Ishikawa (cell line): ENCODE measurements at regions not wholly inside any gene's neighbourhood (a gene's known extent, or its start where the extent isn't known, plus 50 kb on each side); places are given as distances from the start of the nearest gene placed in this dataset.

ENCODE experiments used
- CEBPB ChIP-seq: IDR thresholded peaks from 2 replicates; pipeline ENCODE4 v1.6.1; 2012
- CREB1 ChIP-seq: IDR thresholded peaks from 2 replicates; pipeline ENCODE4 v1.6.1; 2012; ENCODE audit warnings: low read depth
- EGR1 ChIP-seq: IDR thresholded peaks from 2 replicates; pipeline ENCODE4 v1.6.1; 2012
- EP300 ChIP-seq: IDR thresholded peaks from 2 replicates; pipeline ENCODE4 v1.6.1; 2012; ENCODE audit warnings: borderline replicate concordance
- FOXM1 ChIP-seq: IDR thresholded peaks from 2 replicates; pipeline ENCODE4 v1.6.1; 2012; ENCODE audit warnings: low read depth, borderline replicate concordance
- NFIC ChIP-seq: IDR thresholded peaks from 2 replicates; pipeline ENCODE4 v1.6.1; 2012
- RAD21 ChIP-seq: IDR thresholded peaks from 2 replicates; pipeline ENCODE4 v1.6.1; 2012; ENCODE audit warnings: low read depth
- TAF1 ChIP-seq: IDR thresholded peaks from 2 replicates; pipeline ENCODE4 v1.6.1; 2012; ENCODE audit warnings: low read depth, mild to moderate bottlenecking
- TCF12 ChIP-seq: IDR thresholded peaks from 2 replicates; pipeline ENCODE4 v1.6.1; 2012; ENCODE audit warnings: low read depth
- TEAD4 ChIP-seq: IDR thresholded peaks from 2 replicates; pipeline ENCODE4 v1.6.1; 2012
- YY1 ChIP-seq: IDR thresholded peaks from 2 replicates; pipeline ENCODE4 v1.6.1; 2012; ENCODE audit warnings: low read depth
- ZBTB7A ChIP-seq: IDR thresholded peaks from 2 replicates; pipeline ENCODE4 v1.6.1; 2012; ENCODE audit warnings: low read depth
- TF ChIP-seq, protein P1 (sequence below): IDR thresholded peaks from 2 replicates; pipeline ENCODE4 v1.6.1; 2012
- TF ChIP-seq, protein P2 (sequence below): IDR thresholded peaks from 2 replicates; pipeline ENCODE4 v1.6.1; 2012; ENCODE audit warnings: low read depth, mild to moderate bottlenecking
- TF ChIP-seq, protein P3 (sequence below): IDR thresholded peaks from 2 replicates; pipeline ENCODE4 v1.6.1; 2012

DNA sequence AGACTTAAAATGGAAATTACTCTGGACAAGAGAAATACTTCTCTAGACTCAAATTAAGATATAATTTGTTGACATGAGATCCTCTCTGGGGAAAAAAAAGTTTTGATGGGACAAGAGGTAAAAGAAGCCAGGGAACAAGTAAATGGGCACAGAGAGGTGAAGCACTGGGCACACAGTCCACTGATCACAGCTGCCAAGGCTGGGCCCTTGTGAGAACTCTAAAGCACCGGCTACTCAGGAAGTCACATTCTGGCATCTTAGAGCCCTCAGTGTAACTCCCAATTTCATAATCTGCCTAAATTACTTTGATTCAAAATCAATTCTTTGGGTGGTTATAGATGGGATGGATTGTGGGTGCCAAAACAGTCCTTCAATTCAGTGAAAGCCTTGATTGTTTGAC, 123.2 kb upstream of the CACNA2D1 start:
- TF ChIP-seq YY1: no peak
- no peak for TF ChIP-seq TAF1
- no peak for TF ChIP-seq NFIC
- TF ChIP-seq, protein P1, sequence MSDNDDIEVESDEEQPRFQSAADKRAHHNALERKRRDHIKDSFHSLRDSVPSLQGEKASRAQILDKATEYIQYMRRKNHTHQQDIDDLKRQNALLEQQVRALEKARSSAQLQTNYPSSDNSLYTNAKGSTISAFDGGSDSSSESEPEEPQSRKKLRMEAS: no peak
- no peak for TF ChIP-seq TEAD4
- TF ChIP-seq TCF12: no peak
- TF ChIP-seq ZBTB7A: no peak
- no peak for TF ChIP-seq EP300
- no peak for TF ChIP-seq EGR1
- TF ChIP-seq, protein P2, sequence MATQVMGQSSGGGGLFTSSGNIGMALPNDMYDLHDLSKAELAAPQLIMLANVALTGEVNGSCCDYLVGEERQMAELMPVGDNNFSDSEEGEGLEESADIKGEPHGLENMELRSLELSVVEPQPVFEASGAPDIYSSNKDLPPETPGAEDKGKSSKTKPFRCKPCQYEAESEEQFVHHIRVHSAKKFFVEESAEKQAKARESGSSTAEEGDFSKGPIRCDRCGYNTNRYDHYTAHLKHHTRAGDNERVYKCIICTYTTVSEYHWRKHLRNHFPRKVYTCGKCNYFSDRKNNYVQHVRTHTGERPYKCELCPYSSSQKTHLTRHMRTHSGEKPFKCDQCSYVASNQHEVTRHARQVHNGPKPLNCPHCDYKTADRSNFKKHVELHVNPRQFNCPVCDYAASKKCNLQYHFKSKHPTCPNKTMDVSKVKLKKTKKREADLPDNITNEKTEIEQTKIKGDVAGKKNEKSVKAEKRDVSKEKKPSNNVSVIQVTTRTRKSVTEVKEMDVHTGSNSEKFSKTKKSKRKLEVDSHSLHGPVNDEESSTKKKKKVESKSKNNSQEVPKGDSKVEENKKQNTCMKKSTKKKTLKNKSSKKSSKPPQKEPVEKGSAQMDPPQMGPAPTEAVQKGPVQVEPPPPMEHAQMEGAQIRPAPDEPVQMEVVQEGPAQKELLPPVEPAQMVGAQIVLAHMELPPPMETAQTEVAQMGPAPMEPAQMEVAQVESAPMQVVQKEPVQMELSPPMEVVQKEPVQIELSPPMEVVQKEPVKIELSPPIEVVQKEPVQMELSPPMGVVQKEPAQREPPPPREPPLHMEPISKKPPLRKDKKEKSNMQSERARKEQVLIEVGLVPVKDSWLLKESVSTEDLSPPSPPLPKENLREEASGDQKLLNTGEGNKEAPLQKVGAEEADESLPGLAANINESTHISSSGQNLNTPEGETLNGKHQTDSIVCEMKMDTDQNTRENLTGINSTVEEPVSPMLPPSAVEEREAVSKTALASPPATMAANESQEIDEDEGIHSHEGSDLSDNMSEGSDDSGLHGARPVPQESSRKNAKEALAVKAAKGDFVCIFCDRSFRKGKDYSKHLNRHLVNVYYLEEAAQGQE: no peak
- TF ChIP-seq, protein P3, sequence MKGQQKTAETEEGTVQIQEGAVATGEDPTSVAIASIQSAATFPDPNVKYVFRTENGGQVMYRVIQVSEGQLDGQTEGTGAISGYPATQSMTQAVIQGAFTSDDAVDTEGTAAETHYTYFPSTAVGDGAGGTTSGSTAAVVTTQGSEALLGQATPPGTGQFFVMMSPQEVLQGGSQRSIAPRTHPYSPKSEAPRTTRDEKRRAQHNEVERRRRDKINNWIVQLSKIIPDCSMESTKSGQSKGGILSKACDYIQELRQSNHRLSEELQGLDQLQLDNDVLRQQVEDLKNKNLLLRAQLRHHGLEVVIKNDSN: no peak
- no peak for TF ChIP-seq FOXM1
- no peak for TF ChIP-seq RAD21
- no peak for TF ChIP-seq CEBPB
- TF ChIP-seq CREB1: no peak

DNA sequence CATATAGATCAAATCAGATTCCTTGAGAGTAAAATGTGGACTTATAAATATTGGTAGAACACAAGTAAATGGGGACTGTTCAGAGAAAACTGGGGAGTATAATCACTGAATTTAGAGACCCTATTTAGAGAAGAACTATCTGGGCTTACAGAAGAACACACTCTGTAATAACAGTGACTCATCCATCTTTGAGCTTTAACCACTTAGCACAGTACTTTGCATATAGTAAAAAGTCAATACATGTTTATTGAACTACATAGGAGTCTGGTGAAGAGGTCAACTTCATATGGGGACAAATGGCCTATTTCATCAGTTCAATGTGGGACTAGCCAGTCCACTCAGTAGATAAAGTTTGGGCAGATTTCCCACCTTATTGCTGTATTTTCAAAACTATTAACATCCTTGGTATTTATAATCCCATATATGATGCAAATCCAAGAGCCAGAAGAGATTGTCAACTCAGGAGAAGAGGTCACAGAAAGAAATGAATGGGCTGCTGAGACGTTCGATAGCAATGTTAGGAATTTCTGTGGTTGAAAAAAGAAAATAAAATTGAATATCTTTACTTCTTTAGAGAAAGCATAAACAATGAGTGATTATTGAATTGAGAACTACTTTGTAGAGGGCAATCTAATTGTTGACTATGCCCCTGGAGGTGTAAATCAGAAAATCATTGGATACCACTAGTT, 119.3 kb upstream of the CACNA2D1 start:
- TF ChIP-seq YY1 (no peak), EP300 (no peak), TAF1 (no peak), ZBTB7A (no peak), TCF12 (no peak), CEBPB (no peak), CREB1 (no peak), RAD21 (no peak), NFIC (no peak), TEAD4 (no peak), EGR1 (no peak), FOXM1 (no peak)
- TF ChIP-seq, protein P3: no peak
- TF ChIP-seq, protein P2: no peak
- TF ChIP-seq, protein P1: no peak

DNA sequence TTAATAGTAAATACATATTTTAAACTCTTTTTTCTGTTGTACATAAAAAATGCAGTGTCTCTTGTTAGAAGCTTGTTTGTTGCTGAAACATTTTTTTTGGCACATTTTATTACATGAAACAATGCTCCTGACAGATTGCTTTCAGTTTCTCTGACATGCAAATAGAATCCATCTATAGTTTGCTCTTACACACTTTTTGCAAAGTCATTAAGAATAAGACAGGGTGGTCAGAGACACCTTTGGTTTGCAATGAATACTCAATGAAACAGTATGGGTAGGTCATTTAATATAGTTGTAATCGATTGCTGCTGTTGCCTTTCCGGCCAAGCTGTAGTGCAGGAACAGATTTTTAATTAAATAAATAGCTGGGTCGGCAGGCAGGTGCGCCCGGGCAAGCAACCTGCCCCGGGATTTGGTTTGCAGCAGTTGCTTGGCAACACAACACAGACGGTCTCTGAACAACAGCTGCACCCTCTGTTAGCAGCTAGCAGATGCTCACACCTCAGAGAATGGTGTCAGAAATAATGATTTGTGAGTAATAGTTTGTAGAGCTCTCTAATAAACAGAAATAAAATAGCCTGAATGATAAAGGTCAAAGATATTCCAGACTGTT, 115.7 kb upstream of the CACNA2D1 start:
- no peak for TF ChIP-seq TCF12
- TF ChIP-seq ZBTB7A: no peak
- TF ChIP-seq, protein P3: no peak
- TF ChIP-seq, protein P2: no peak
- no peak for TF ChIP-seq RAD21
- TF ChIP-seq YY1: no peak
- no peak for TF ChIP-seq CREB1
- no peak for TF ChIP-seq EP300
- TF ChIP-seq, protein P1: no peak
- TF ChIP-seq TAF1: no peak
- no peak for TF ChIP-seq FOXM1
- TF ChIP-seq TEAD4: no peak
